ENCODE measurements at regions not wholly inside any gene's neighbourhood (a gene's known extent, or its start where the extent isn't known, plus 50 kb on each side); places are given as distances from the start of the nearest gene placed in this dataset.

GRCh38 chr3:40593351-40593750 is 68.6 kb downstream of the ZNF621 start:
- no peak for DNase-seq

DNA sequence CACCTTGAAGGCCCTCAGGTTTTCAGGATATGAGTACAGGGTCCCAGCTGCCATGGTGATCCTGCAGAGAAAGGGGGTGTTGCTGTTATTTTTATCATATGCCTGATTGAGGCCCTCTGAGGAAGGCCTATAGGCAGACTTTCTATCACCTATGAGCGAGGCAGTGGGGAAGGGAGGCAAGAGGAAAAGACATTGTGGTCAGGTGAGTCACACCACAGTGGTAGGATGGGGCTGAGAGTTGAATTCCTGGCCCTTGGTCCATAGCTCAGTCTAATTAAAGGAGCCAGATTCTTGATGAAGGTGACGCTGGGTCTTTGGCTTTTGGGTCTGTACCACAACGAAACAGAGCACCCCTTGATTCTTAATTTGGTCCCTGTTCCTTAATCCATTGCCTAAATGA is 72.7 kb downstream of the ZNF621 start:
- no peak for DNase-seq

GRCh38 chr3:40598338-40598737 is 73.6 kb downstream of the ZNF621 start:
- no peak for DNase-seq

DNA sequence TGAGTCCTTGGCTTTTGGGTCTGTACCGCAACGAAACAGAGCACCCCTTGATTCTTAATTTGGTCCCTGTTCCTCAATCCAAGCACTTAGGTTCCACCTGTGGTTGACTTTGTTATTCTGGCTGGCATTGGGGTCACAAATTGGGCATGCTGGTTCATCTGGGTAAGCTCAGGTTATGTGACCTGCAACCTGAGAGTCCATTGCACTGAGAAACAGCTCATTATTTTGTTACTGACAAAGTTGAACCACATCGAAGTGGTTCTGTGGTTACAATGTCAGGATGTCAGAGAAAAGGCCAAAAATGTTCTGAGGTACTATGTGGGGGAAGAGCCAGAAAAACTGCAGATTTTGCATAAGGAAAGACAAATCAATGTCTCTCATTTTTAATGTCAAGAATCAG is 74.2 kb downstream of the ZNF621 start:
- no peak for DNase-seq

GRCh38 chr3:40602778-40603385 is 78.1 kb downstream of the ZNF621 start:
- DNase-seq: no peak

DNA sequence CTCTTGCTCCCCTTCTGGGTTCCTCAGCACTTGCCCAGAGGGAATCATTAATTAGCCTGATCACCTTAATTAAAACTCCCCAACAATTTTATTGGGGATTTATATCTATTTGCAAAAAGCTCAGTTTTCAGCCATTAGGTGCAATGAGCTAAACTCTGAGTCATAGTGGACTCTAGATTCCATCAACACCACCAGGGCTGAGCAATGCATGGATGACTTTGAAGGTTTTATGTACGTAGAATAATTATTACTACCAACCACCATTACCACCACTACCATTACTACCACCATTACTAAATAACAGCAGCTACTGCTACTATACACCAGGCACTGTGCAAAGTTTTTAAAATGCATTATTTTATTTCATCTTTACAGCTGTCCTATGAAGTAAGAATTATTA is 81.2 kb downstream of the ZNF621 start:
- no peak for DNase-seq

DNA sequence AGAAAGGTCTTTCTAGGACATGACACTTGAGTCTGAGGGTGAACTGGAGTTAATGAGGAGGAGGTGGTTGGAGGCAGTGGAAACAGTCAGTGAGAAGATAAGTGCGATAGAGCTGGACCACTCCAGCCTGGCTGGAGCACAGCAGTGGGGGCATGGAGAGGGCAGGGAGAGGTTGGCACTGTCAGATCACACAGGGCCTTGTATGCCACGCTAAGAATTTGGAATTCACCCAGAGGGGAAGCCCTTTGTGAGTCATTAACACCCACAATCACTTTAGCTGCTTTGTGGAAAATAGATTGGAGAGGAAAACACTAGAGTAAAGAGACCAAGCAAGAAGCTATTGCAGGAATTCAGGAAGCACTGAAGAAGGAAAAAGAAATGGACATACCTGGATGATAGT is 83.3 kb downstream of the ZNF621 start:
- no peak for DNase-seq

GRCh38 chr3:40613306-40613705 is 88.5 kb downstream of the ZNF621 start:
- no peak for DNase-seq

DNA sequence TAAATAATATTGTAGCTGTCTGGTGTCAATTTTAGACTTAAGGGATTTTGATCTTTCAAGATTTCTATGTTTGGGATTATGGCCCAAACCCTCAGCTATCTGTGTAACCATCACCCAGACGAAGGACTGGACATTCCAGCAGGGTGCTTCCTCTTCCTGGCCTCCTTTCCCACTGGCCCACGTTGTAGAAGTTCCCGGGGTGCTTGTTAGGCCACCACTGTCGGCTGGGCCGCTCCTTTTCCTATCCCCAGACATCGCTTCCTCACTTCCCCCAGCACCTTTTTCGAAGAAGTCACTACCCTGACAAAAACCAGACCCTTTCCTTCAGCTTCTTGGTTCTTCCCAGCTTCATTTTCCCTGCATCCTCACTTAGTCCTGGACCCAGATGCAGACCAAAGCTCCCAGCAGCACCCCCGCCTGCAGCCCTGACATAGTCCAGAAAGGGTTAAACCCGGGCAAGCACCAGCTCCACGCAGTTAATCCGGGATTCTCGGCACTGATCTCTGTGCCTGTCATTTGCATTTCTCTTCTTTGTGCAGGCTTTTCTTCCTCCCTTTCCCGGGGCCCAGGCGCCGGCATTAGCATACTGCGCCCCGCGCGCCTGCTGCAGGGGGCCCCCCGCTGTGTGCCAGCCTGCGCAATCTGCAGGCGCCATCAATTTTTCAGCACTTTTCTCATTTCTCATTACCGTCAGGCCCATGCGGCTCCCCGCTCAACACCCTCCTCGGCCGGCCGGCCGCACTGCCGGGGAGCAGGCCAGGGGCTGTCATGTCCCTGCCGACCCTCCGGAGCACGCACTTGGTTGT is 90.6 kb downstream of the ZNF621 start:
- no peak for DNase-seq

DNA sequence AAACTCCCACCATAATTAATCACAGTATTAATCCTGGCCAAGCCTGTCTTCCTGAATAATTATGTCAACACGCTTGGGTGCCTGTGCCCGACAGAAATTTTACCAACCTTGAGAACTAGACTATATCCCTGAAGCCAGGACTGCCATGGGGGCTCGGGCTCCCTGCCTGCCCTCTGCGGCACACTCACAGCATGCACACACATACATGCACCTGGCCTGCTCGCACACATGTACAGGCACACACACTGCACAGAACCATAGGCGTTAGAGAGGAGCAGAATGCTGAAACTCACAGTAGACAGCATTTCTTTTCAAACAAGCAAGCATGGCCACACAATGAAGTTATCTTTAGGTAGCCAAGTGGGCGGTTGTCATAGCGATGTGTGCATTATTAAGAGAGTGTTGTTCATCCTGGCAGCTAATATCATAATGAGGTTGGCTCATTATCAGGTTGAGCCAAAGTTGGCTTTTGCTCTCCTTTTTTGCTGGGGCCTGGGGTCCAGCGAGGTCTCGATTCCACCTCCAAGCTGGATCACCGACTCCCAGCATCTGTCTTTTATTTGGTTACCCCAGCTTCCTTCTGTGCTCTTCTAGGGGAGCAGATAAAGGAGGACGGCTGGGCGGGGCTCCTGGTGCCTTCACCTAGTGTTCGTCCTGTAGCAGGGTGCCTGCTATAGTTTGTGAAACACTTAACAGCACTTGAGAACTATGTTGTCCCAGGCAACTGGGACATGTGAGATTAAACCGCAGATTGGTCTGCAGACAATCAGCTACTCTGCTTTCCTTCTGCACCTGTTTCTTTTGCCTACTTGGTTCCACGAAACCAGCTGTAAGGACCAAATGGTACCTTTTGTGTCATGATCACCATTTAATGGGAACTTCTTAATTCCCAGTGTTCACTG is 91.4 kb downstream of the ZNF621 start:
- DNase-seq: no peak

DNA sequence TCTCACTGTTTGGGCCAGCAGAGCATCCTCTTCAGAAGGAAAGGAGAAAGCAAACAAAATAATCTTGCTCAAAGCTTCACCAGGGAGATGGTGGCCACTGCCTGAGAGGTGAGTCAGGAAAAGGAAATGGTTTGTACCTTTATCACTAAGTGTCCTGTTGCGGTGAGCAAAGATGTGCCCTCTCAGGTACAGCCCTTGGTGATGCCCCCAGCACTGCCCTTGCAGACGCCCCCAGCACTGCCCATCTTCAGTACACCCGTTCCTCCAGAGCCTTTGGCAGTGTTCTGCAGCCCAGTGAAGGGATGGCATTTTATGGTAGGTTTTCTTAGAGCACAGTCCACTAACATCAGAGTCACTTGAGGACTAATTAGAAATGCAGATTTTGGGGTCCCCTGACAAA is 92.3 kb downstream of the ZNF621 start:
- no peak for DNase-seq

- no peak for DNase-seq
Measured at GRCh38 chr3:40618158-40618557, 93.4 kb downstream of the ZNF621 start.

DNA sequence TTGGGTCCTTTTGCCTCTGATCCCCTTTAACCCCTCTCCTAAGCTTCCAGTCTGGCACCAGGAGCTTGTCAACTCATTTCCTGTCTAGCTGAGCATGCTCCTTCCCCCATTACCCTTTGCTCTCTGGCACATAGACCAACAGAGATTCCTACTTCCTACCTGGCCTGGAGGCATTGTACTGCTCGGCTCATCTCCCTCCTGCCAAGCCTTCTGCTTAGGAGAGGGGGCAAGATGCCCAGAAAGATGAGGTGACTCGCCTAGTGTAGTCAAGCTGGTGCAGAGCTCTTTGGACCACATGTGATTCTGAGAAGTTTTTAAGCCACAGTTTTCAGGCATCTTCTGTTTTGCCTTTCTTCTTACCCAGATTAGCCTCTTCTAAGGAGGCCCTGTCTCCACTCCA is 95.4 kb downstream of the ZNF621 start:
- no peak for DNase-seq

DNA sequence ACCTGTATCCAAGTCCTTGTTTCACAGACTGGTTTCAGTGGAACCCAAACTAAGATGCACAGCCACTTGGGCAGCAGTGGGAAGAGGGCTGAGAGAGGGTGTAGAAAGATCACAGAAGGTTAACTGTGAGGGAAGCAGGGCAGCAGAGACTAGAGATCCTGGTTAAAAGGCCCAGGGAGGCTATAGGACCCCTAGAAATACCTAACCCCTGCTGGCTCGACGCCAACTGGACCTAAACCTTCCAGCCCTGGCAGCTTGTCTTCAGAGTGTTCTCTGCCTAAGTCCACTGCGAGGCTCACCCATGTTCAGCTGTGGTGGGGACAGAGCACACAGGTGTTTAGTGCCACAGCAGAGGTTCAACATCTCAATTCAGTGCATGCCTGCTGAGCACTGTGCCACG is 96.5 kb downstream of the ZNF621 start:
- DNase-seq: no peak

DNA sequence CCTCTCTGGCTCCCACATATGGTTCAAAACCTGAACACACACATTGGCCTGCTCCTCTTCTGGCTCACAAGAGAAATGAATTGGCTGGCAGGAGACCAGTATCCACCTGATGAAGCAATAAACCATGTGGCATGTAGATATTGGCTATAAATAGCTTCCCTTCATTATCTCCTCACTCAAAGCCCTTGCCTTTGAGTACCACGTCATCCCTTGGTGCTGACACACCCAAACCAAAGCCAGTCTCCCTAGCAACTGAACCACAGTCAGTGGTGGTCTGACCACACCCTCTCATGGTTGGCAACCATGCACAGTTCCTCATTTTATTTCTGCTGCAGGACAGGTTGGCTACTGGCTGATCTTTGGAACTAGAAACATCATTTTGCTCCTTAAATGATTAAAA is 98.8 kb downstream of the ZNF621 start:
- DNase-seq: no peak

DNA sequence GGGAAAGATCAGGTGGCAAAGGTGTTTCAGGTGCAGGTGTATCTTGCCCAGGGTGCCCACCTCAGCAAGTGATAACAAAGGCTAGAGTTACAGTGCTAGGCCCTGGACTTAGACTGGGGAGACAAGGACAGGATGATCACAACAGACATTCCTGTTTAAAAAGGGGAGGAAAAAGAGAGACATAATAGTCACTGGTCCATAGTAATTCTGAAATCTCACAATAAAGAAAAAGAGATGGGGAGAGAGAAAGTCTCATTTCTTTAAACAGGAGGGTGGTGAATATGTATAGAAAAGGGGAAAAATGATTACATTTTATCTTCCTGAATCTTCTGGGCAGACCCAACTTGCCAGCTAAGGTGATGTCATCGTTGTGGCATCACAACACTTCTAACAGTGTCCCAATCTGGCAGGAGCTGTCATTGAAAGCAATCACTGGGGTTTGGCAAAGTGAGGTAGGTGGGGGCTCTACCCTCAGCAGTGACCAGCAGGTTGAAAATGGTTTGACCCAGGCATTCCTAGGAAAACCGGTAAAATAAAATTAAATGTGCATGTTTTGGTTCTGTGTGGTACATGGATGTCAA is 99.5 kb downstream of the ZNF621 start:
- DNase-seq: no peak

DNA sequence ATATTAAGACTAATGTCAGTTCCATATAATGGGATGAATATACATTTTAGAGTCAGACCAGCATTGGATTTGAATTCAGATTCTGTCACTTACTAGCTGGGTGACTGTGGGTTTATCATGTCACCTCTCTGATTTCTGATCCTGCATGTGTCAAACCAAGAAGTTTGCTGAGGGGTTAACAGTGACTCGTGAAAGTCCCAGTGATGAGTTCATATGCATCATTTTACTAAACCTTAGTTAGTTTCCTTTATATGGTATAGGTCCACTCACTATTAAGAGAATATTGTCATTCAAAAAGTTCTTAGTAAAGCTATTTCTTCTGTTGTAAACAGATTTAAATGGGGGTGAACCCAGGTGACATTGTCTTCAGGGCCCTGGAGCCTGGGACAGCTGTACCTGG is 102.3 kb downstream of the ZNF621 start:
- no peak for DNase-seq

GRCh38 chr3:40628984-40629383 is 104.2 kb downstream of the ZNF621 start:
- no peak for DNase-seq

DNA sequence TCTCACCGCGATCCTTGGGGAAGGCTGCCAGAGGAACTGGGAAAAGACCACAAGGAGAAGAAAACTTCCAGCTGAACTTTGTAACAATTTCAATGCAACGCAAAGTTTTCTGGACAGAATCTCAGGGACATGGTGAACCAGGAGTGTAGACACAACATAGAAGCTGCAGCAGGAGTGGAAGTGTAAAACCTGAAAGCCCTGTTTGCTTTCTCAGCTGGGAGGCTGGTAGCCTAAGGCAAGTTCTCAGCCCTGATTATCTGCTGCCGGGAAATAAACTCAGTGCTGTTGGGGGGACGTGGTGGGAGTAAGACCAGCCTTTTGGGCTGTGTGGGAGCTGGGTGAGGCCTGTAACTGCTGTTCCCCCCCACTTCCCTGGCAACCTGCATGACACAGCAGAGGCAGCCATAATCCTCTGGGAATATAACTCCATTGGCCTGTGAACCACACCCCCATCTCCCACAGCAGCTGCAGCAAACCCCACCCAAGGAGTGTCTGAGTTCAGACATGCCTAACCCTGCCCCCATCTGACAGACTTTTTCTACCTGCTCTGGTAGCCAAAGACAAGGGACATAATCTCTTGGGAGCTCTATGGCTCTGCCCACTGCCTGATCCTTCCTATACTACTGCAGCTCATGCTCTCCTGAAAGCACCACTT is 106.7 kb downstream of the ZNF621 start:
- no peak for DNase-seq

DNA sequence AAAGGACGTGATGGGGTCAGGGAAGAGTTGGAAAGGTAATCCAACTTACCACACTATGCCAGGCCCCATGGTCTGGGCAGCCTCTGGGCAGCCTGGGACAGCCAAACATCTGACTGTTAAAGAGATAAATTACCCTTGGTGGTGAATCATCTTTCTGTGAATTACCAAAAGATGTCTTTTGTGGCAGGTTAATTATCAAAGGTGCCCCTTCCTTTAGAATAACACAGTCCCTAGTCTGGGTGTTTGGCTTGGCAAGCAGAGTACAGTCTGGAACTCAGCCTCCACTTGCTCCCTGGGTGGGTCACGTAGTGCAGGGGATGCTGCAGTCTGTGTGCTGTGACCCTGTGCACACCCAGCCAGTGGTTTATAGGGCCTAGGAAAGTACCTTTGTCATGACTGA is 113.1 kb downstream of the ZNF621 start:
- DNase-seq: no peak

DNA sequence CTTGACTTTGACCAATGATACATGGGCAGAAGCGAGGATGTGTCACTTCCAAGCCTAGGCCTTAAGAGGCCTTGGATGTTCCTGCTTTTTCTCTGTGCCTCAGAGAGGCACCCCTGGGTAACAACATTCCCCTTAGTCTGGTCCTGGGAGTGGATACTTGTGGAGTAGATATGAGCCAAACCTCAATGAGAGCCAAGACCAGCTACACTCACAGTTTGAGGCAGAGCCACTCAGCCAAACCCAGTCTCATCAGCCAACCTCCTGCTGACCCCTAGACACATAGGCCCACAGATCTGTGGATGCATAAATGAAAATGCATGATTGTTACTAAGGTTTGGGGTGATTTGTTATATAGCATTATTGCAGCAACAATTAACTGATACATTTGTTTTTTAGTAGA is 114.2 kb downstream of the ZNF621 start:
- DNase-seq: no peak

DNA sequence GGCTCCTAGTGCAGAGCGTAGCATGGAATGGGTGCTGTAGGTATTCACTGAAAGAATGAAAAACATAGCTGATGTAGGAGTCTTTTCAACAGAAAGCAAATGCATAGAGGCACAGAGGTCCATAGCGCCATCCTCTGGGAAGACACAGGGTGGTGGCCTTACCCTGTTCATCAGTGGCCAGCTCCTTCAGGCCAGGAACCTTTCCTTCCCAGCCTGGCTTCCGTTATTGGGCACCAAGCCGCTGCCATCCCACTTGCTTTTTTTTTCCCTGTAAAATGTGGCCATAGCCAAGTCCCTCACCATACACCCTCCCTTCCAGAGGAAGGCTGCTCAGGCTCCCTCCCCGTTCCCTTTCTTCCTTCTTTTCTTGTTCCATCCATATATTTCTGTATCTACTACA is 118.1 kb downstream of the ZNF621 start:
- no peak for DNase-seq

- no peak for DNase-seq
Measured at GRCh38 chr3:40645883-40646282, 121.1 kb downstream of the ZNF621 start.

All from activated effector memory CD4-positive, alpha-beta T cell treated with Interleukin-2 at 50 U/mL for 16 hours (primary cell).